ENCODE measurements at regions not wholly inside any gene's neighbourhood (a gene's known extent, or its start where the extent isn't known, plus 50 kb on each side); places are given as distances from the start of the nearest gene placed in this dataset.
"Not testable (repeated sequence)": the region's sequence is repeated elsewhere in the genome, so short reads cannot be mapped to it uniquely, and the experiment has no call there.

GRCh38 chr1:176325664-176326063 lies 118.6 kb upstream of the COP1 start:
- TF ChIP-seq CTCF (IDR thresholded peaks at IDR 0.05; ENCODE audit: borderline replicate concordance) = no peak
- DNase-seq = no peak
- Histone ChIP-seq H3K4me3 (no peak overlapping the region), H3K36me3 (no peaks in the 10 kb centered on the region), H3K27me3 (ENCODE audit: low read depth) (peaks cover 25% of the 10 kb centered on the region), H3K9me3 (replicated peaks) (no peaks in the 10 kb centered on the region), H3K4me1 (no peaks in the 10 kb centered on the region), H3K27ac (replicated peaks) (no peak overlapping the region)
- intact Hi-C loops (cut with micrococcal nuclease) = no loop called here

- peaks cover 25% of the 10 kb centered on the region for H3K27me3 ChIP-seq (ENCODE audit: low read depth)
- H3K4me1 ChIP-seq = no peaks in the 10 kb centered on the region
- H3K4me3 ChIP-seq = no peak overlapping the region
- no peaks in the 10 kb centered on the region for H3K9me3 ChIP-seq (replicated peaks)
- DNase-seq = no peak
- no peak overlapping the region for H3K27ac ChIP-seq (replicated peaks)
- no peaks in the 10 kb centered on the region for H3K36me3 ChIP-seq
- TF ChIP-seq CTCF (IDR thresholded peaks at IDR 0.05; ENCODE audit: borderline replicate concordance) = no peak
- intact Hi-C loops (cut with micrococcal nuclease) = no loop called here
Measured at GRCh38 chr1:176323472-176323871, 116.4 kb upstream of the COP1 start.

- no peaks in the 10 kb centered on the region for H3K36me3 ChIP-seq
- H3K9me3 ChIP-seq (replicated peaks) = peaks cover 9% of the 10 kb centered on the region
- no peak for TF ChIP-seq CTCF (IDR thresholded peaks at IDR 0.05; ENCODE audit: borderline replicate concordance)
- no peaks in the 10 kb centered on the region for H3K27me3 ChIP-seq (ENCODE audit: low read depth)
- no peak overlapping the region for H3K4me3 ChIP-seq
- DNase-seq = no peak
- intact Hi-C loops (cut with micrococcal nuclease) = no loop called here
- H3K27ac ChIP-seq (replicated peaks) = no peak overlapping the region
- no peaks in the 10 kb centered on the region for H3K4me1 ChIP-seq
Measured at GRCh38 chr1:176315519-176316220, 108.6 kb upstream of the COP1 start.

GRCh38 chr1:176296602-176297001 lies 89.5 kb upstream of the COP1 start:
- not testable (repeated sequence) for H3K4me3 ChIP-seq
- H3K9me3 ChIP-seq (replicated peaks) = peaks cover 66% of the 10 kb centered on the region

GRCh38 chr1:176285996-176286395 lies 78.9 kb upstream of the COP1 start:
- Histone ChIP-seq H3K36me3 (no peaks in the 10 kb centered on the region), H3K27me3 (ENCODE audit: low read depth) (no peaks in the 10 kb centered on the region), H3K4me1 (no peaks in the 10 kb centered on the region), H3K9me3 (replicated peaks) (peaks cover 47% of the 10 kb centered on the region), H3K27ac (replicated peaks) (no peak overlapping the region), H3K4me3 (no peak overlapping the region)
- intact Hi-C loops (cut with micrococcal nuclease) = no loop called here
- no peak for TF ChIP-seq CTCF (IDR thresholded peaks at IDR 0.05; ENCODE audit: borderline replicate concordance)
- DNase-seq = no peak

More at GRCh38 chr1:176296602-176297001, 89.5 kb upstream of the COP1 start:
- H3K27ac ChIP-seq (replicated peaks); DNase-seq; intact Hi-C loops (cut with micrococcal nuclease); H3K36me3 ChIP-seq; H3K4me1 ChIP-seq; H3K27me3 ChIP-seq (ENCODE audit: low read depth): not testable (repeated sequence)

GRCh38 chr1:176271572-176271971 lies 64.5 kb upstream of the COP1 start:
- no peak overlapping the region for H3K27ac ChIP-seq (replicated peaks)
- intact Hi-C loops (cut with micrococcal nuclease) = no loop called here
- TF ChIP-seq CTCF (IDR thresholded peaks at IDR 0.05; ENCODE audit: borderline replicate concordance) = no peak
- H3K4me3 ChIP-seq = no peak overlapping the region
- no peaks in the 10 kb centered on the region for H3K27me3 ChIP-seq (ENCODE audit: low read depth)
- no peaks in the 10 kb centered on the region for H3K36me3 ChIP-seq
- H3K9me3 ChIP-seq (replicated peaks) = no peaks in the 10 kb centered on the region
- H3K4me1 ChIP-seq = no peaks in the 10 kb centered on the region
- DNase-seq = no peak

Measured in left ventricle myocardium inferior (tissue), 1 donor.